Ishikawa (cell line): ENCODE measurements at regions not wholly inside any gene's neighbourhood (a gene's known extent, or its start where the extent isn't known, plus 50 kb on each side); places are given as distances from the start of the nearest gene placed in this dataset.

ENCODE experiments used
- CEBPB ChIP-seq: IDR thresholded peaks from 2 replicates; pipeline ENCODE4 v1.6.1; 2012
- CREB1 ChIP-seq: IDR thresholded peaks from 2 replicates; pipeline ENCODE4 v1.6.1; 2012; ENCODE audit warnings: low read depth
- EGR1 ChIP-seq: IDR thresholded peaks from 2 replicates; pipeline ENCODE4 v1.6.1; 2012
- EP300 ChIP-seq: IDR thresholded peaks from 2 replicates; pipeline ENCODE4 v1.6.1; 2012; ENCODE audit warnings: borderline replicate concordance
- FOXM1 ChIP-seq: IDR thresholded peaks from 2 replicates; pipeline ENCODE4 v1.6.1; 2012; ENCODE audit warnings: low read depth, borderline replicate concordance
- NFIC ChIP-seq: IDR thresholded peaks from 2 replicates; pipeline ENCODE4 v1.6.1; 2012
- RAD21 ChIP-seq: IDR thresholded peaks from 2 replicates; pipeline ENCODE4 v1.6.1; 2012; ENCODE audit warnings: low read depth
- TAF1 ChIP-seq: IDR thresholded peaks from 2 replicates; pipeline ENCODE4 v1.6.1; 2012; ENCODE audit warnings: low read depth, mild to moderate bottlenecking
- TCF12 ChIP-seq: IDR thresholded peaks from 2 replicates; pipeline ENCODE4 v1.6.1; 2012; ENCODE audit warnings: low read depth
- TEAD4 ChIP-seq: IDR thresholded peaks from 2 replicates; pipeline ENCODE4 v1.6.1; 2012
- YY1 ChIP-seq: IDR thresholded peaks from 2 replicates; pipeline ENCODE4 v1.6.1; 2012; ENCODE audit warnings: low read depth
- ZBTB7A ChIP-seq: IDR thresholded peaks from 2 replicates; pipeline ENCODE4 v1.6.1; 2012; ENCODE audit warnings: low read depth
- TF ChIP-seq, protein P1 (sequence below): IDR thresholded peaks from 2 replicates; pipeline ENCODE4 v1.6.1; 2012
- TF ChIP-seq, protein P2 (sequence below): IDR thresholded peaks from 2 replicates; pipeline ENCODE4 v1.6.1; 2012; ENCODE audit warnings: low read depth, mild to moderate bottlenecking
- TF ChIP-seq, protein P3 (sequence below): IDR thresholded peaks from 2 replicates; pipeline ENCODE4 v1.6.1; 2012

DNA sequence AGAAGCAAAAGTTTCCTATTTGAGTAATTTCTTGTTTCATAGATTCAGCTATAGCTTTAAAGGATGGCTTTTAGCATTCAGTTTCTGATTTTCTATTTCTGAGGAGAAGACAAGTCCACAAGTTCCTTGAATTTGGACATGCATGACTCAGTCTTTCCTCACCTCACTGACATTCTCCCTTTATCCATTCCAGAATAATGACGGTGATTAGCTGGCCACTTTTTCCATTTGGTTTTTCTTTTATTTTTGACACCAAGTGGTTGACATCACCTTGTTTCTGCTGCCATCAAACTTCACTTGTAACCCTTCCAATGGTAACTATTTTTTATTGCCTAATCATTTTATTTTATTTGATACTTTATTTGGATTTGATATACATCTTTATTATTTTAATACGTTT is 404.4 kb upstream of the KCNMB2 start:
- TF ChIP-seq EGR1 (no peak), YY1 (no peak), CEBPB (no peak), FOXM1 (no peak), NFIC (no peak), TAF1 (no peak), CREB1 (no peak), ZBTB7A (no peak)
- TF ChIP-seq, protein P1, sequence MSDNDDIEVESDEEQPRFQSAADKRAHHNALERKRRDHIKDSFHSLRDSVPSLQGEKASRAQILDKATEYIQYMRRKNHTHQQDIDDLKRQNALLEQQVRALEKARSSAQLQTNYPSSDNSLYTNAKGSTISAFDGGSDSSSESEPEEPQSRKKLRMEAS, result no peak
- TF ChIP-seq, protein P2, sequence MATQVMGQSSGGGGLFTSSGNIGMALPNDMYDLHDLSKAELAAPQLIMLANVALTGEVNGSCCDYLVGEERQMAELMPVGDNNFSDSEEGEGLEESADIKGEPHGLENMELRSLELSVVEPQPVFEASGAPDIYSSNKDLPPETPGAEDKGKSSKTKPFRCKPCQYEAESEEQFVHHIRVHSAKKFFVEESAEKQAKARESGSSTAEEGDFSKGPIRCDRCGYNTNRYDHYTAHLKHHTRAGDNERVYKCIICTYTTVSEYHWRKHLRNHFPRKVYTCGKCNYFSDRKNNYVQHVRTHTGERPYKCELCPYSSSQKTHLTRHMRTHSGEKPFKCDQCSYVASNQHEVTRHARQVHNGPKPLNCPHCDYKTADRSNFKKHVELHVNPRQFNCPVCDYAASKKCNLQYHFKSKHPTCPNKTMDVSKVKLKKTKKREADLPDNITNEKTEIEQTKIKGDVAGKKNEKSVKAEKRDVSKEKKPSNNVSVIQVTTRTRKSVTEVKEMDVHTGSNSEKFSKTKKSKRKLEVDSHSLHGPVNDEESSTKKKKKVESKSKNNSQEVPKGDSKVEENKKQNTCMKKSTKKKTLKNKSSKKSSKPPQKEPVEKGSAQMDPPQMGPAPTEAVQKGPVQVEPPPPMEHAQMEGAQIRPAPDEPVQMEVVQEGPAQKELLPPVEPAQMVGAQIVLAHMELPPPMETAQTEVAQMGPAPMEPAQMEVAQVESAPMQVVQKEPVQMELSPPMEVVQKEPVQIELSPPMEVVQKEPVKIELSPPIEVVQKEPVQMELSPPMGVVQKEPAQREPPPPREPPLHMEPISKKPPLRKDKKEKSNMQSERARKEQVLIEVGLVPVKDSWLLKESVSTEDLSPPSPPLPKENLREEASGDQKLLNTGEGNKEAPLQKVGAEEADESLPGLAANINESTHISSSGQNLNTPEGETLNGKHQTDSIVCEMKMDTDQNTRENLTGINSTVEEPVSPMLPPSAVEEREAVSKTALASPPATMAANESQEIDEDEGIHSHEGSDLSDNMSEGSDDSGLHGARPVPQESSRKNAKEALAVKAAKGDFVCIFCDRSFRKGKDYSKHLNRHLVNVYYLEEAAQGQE, result no peak
- TF ChIP-seq, protein P3, sequence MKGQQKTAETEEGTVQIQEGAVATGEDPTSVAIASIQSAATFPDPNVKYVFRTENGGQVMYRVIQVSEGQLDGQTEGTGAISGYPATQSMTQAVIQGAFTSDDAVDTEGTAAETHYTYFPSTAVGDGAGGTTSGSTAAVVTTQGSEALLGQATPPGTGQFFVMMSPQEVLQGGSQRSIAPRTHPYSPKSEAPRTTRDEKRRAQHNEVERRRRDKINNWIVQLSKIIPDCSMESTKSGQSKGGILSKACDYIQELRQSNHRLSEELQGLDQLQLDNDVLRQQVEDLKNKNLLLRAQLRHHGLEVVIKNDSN, result no peak

DNA sequence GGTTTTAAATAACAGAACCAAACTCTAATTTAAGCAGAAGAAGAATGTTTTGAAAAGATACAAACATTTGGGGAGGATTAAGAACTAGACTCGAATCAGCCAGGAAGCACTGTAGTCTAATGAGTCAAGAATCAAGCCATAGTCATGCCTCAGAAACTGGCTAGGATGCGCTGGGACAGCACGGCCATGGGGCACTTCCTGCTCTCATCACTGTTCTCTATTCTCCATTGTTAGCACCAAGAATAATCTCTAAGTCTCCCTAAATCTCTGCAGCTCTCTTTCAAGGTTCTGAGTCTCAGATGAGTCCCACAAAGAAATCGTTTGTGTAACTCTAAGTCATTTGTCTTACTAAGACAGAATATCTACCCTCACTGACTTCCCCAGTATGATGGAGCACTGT is 399.0 kb upstream of the KCNMB2 start:
- TF ChIP-seq YY1 (no peak), RAD21 (no peak), ZBTB7A (no peak), TCF12 (no peak), EGR1 (no peak)
- TF ChIP-seq, protein P1, result no peak
- TF ChIP-seq, protein P3, result no peak
- TF ChIP-seq, protein P2, result no peak

DNA sequence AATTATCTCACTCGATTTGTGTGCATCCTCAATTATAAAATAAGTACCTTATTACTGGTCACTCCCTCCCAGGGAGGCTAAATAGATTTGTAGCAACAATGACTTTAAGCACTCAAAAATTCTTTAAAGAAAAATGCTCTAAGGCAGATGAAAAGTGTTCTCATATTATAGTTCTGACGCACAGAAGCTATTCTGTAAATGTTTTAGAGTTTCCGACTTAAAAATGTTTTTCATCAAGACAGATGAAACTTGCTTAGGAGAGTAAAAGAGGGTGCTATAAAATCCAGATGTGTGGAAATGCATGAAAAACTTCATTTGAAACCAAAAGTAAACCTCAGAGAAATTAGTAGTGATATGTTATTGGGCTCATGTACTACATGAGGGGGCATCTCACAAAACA is 398.4 kb upstream of the KCNMB2 start:
- no peak for TF ChIP-seq FOXM1
- no peak for TF ChIP-seq TAF1
- TF ChIP-seq ZBTB7A, result no peak
- TF ChIP-seq NFIC, result no peak

DNA sequence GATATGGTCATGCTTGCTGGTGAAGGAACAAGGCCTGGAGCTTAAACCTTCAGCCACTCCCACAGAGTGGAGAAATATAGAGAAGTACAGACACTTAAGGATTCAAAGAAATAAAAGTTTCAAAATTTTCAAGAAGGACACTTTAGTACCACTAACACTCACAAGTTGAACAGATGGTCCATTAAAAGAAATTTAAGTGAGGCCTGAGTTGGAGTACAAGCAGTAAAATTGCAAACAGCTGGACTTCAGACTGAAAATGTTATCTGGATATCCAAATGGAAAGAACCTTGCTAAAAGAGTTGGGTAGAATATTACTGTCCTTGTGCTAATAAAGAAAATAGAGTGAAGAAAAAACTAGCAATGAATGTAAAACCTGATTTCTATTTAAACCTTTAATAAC is 397.1 kb upstream of the KCNMB2 start:
- no peak for TF ChIP-seq RAD21
- TF ChIP-seq, protein P1, result no peak

DNA sequence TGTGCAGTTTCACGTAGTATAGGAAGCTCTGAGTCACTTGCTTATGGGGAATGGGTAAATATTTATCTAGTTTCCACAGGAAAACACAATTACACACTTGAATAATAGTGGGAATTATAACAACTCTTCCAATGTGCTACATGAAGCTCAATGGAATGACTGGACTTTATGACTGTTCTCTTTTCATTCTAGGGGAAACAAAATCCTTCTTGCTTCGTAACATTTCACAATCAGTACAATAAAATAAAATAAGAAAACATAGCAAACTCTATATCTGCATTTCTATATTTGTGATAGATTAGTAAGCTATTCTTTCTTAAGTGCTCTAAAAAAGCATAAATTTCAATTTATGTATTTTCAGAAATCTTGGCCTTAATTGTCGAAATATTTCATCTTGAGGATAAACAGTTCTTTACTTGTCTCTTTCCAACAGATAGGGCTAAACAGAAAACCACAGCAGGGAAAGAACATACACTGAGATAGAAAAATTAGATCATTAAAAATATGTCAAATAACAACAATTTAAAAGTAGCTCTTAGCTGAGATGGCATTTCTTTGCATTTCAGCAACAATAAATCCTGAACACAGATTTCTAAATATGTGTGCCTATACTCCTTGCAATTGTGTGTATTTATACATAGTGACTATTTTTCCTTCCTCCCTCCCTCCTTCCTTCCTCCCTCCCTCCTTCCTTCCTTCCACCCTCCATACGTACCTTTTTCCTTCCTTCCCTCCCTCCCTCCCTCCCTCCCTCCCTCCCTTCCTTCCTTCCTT is 395.5 kb upstream of the KCNMB2 start:
- TF ChIP-seq TCF12 (no peak), CREB1 (no peak), FOXM1 (no peak), EGR1 (no peak), TAF1 (no peak), ZBTB7A (no peak), YY1 (no peak), EP300 (no peak), NFIC (no peak), TEAD4 (no peak), CEBPB (no peak), RAD21 (no peak)
- TF ChIP-seq, protein P1, result no peak
- TF ChIP-seq, protein P3, result no peak
- TF ChIP-seq, protein P2, result no peak
